ENCODE measurements at regions not wholly inside any gene's neighbourhood (a gene's known extent, or its start where the extent isn't known, plus 50 kb on each side); places are given as distances from the start of the nearest gene placed in this dataset.

DNA sequence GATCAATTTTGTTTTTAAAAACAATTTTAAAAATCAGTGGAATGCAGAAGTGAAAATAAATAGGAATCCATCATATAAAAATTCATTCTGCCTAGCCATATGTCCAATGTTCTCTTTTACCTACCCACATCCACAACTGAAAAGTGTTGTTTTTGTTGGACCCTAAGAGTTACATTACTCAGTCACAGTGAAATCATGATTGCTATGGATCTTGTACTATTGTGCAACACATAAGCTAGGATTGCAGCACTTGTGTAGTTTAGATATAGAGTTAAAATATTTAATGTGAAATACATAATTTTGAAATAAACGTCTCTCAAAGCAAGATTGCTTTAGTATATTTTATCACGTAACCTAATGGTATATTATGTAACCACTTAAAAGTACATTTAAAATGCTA is 213.3 kb upstream of the CLEC14A start:
- H3K79me2 ChIP-seq (ENCODE audit: insufficient read depth, low read depth, low read length): no peaks in the 10 kb centered on the region
- TF ChIP-seq, protein P1, sequence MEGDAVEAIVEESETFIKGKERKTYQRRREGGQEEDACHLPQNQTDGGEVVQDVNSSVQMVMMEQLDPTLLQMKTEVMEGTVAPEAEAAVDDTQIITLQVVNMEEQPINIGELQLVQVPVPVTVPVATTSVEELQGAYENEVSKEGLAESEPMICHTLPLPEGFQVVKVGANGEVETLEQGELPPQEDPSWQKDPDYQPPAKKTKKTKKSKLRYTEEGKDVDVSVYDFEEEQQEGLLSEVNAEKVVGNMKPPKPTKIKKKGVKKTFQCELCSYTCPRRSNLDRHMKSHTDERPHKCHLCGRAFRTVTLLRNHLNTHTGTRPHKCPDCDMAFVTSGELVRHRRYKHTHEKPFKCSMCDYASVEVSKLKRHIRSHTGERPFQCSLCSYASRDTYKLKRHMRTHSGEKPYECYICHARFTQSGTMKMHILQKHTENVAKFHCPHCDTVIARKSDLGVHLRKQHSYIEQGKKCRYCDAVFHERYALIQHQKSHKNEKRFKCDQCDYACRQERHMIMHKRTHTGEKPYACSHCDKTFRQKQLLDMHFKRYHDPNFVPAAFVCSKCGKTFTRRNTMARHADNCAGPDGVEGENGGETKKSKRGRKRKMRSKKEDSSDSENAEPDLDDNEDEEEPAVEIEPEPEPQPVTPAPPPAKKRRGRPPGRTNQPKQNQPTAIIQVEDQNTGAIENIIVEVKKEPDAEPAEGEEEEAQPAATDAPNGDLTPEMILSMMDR (conservative IDR thresholded peaks at IDR 0.05; ENCODE audit: low read length): no peak
- TF ChIP-seq EZH2phosphoT487 (IDR thresholded peaks at IDR 0.05; ENCODE audit: borderline replicate concordance, low read depth, low read length): no peak
- POLR2A ChIA-PET: no interaction called here
- no peaks in the 10 kb centered on the region for H3K9me2 ChIP-seq (ENCODE audit: insufficient read depth, low read length)
- H3K4me1 ChIP-seq (ENCODE audit: insufficient read depth, low read length, poor library complexity, severe bottlenecking): no peaks in the 10 kb centered on the region
- no peaks in the 10 kb centered on the region for H3K36me3 ChIP-seq (ENCODE audit: insufficient read depth, low read length)
- H3K27ac ChIP-seq (ENCODE audit: low read depth, low read length, poor library complexity, severe bottlenecking): no peak overlapping the region
- CTCF ChIA-PET (ENCODE audit: unreplicated experiment): no interaction called here
- H3K9me3 ChIP-seq (ENCODE audit: low read length): no peaks in the 10 kb centered on the region
- intact Hi-C loops (cut with micrococcal nuclease; ENCODE audit: unreplicated experiment): no loop called here
- no peak overlapping the region for H3K4me2 ChIP-seq (ENCODE audit: low read length)
- no peaks in the 10 kb centered on the region for H4K20me1 ChIP-seq (ENCODE audit: insufficient read depth, low read length)
- no peak overlapping the region for H3K4me3 ChIP-seq (ENCODE audit: low read depth, low read length, poor library complexity, severe bottlenecking)
- no peak overlapping the region for H2AFZ ChIP-seq (ENCODE audit: low read length)
- no peak for DNase-seq (ENCODE audit: low spot score)
- BruUV-seq (replicated peaks): no TSS peak

DNA sequence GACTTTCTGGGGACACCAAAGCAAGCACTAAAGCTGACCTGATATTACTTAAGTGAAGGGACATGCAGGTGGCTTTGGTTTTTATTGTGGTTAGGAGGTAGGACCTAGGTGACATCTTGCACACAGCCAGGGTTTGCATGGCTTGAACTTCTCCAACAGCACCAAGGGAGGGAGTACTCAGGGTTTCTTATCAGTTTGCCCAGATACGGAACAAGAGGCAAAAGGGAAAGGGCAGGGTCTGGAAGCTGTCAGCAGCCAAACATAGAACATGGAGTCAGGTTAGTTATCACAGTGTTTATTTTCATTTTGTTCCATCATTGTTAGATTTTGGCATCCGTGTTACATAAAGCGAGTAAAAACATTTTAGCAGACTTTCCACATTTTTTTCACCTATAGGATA is 186.3 kb upstream of the CLEC14A start:
- POLR2A ChIA-PET: no interaction called here

DNA sequence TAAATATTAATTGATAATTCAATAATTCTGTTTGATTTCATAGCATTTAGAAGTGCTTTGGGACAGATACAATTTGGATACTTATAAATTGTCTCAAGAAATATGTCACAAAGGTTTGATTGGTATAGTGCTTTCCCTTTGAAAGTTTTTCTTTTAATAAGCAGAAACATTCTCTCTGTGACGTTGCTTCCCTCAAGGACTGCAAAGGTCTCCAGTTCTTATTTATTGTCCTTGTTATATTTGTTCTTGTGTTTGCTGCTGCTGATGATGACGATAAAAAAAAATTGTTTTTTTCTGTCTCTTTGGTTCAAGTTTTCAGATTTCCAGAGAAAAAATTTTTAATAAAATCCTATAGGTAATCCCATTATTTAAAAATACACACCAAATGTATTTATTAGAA is 176.3 kb upstream of the CLEC14A start:
- no peaks in the 10 kb centered on the region for H3K9me3 ChIP-seq (ENCODE audit: low read length)
- no peak for DNase-seq (ENCODE audit: low spot score)
- H3K4me3 ChIP-seq (ENCODE audit: low read depth, low read length, poor library complexity, severe bottlenecking): no peak overlapping the region
- intact Hi-C loops (cut with micrococcal nuclease; ENCODE audit: unreplicated experiment): no loop called here
- H3K27ac ChIP-seq (ENCODE audit: low read depth, low read length, poor library complexity, severe bottlenecking): no peak overlapping the region
- no TSS peak for BruUV-seq (replicated peaks)
- H2AFZ ChIP-seq (ENCODE audit: low read length): no peak overlapping the region
- H3K79me2 ChIP-seq (ENCODE audit: insufficient read depth, low read depth, low read length): no peaks in the 10 kb centered on the region
- no peaks in the 10 kb centered on the region for H3K36me3 ChIP-seq (ENCODE audit: insufficient read depth, low read length)
- CTCF ChIA-PET (ENCODE audit: unreplicated experiment): no interaction called here
- H3K4me1 ChIP-seq (ENCODE audit: insufficient read depth, low read length, poor library complexity, severe bottlenecking): no peaks in the 10 kb centered on the region
- H3K4me2 ChIP-seq (ENCODE audit: low read length): no peak overlapping the region
- no peaks in the 10 kb centered on the region for H3K9me2 ChIP-seq (ENCODE audit: insufficient read depth, low read length)
- TF ChIP-seq, protein P1 (conservative IDR thresholded peaks at IDR 0.05; ENCODE audit: low read length): no peak
- TF ChIP-seq EZH2phosphoT487 (IDR thresholded peaks at IDR 0.05; ENCODE audit: borderline replicate concordance, low read depth, low read length): no peak
- H4K20me1 ChIP-seq (ENCODE audit: insufficient read depth, low read length): no peaks in the 10 kb centered on the region
- POLR2A ChIA-PET: interaction anchor here (0.7 kb wide), 1 partner anchor 96 kb away, joined by 3 read pairs; no protein-coding TSS in a partner anchor

More for the DNA sequence above, 186.3 kb upstream of the CLEC14A start:
- H3K79me2 ChIP-seq (ENCODE audit: insufficient read depth, low read depth, low read length): no peaks in the 10 kb centered on the region
- H3K27ac ChIP-seq (ENCODE audit: low read depth, low read length, poor library complexity, severe bottlenecking): no peak overlapping the region
- no peak overlapping the region for H2AFZ ChIP-seq (ENCODE audit: low read length)
- TF ChIP-seq, protein P1 (conservative IDR thresholded peaks at IDR 0.05; ENCODE audit: low read length): no peak
- no peak for TF ChIP-seq EZH2phosphoT487 (IDR thresholded peaks at IDR 0.05; ENCODE audit: borderline replicate concordance, low read depth, low read length)
- no peak overlapping the region for H3K4me2 ChIP-seq (ENCODE audit: low read length)
- H3K9me3 ChIP-seq (ENCODE audit: low read length): no peaks in the 10 kb centered on the region
- no peak for DNase-seq (ENCODE audit: low spot score)
- H3K4me3 ChIP-seq (ENCODE audit: low read depth, low read length, poor library complexity, severe bottlenecking): no peak overlapping the region
- no TSS peak for BruUV-seq (replicated peaks)
- no peaks in the 10 kb centered on the region for H4K20me1 ChIP-seq (ENCODE audit: insufficient read depth, low read length)
- no peaks in the 10 kb centered on the region for H3K9me2 ChIP-seq (ENCODE audit: insufficient read depth, low read length)
- H3K36me3 ChIP-seq (ENCODE audit: insufficient read depth, low read length): no peaks in the 10 kb centered on the region
- no peaks in the 10 kb centered on the region for H3K4me1 ChIP-seq (ENCODE audit: insufficient read depth, low read length, poor library complexity, severe bottlenecking)
- intact Hi-C loops (cut with micrococcal nuclease; ENCODE audit: unreplicated experiment): no loop called here
- CTCF ChIA-PET (ENCODE audit: unreplicated experiment): no interaction called here

All from OCI-LY7 (cell line).